ENCODE measurements at regions not wholly inside any gene's neighbourhood (a gene's known extent, or its start where the extent isn't known, plus 50 kb on each side); places are given as distances from the start of the nearest gene placed in this dataset.

DNA sequence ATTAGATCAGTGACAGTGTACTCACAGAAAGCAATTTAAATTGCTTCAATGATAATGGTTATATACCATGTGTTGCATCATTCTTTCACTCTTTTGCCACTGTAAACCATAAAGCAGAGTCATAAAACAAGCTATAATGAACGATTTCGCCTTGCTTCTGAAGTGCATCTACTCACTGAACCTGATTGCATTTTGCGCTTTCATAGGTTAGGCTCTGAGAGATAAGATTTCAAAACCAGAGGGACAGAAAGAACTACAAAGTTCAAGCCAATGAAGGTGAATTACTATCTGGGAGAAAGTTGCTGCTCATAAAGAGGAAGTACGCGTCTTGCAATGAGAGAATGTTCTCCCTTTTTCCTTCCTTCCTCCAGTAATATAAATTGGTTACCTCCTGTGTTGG lies 412.7 kb downstream of the CETN3 start:
- no peak for DNase-seq (ENCODE audit: low read depth)
- TF ChIP-seq, protein P1, sequence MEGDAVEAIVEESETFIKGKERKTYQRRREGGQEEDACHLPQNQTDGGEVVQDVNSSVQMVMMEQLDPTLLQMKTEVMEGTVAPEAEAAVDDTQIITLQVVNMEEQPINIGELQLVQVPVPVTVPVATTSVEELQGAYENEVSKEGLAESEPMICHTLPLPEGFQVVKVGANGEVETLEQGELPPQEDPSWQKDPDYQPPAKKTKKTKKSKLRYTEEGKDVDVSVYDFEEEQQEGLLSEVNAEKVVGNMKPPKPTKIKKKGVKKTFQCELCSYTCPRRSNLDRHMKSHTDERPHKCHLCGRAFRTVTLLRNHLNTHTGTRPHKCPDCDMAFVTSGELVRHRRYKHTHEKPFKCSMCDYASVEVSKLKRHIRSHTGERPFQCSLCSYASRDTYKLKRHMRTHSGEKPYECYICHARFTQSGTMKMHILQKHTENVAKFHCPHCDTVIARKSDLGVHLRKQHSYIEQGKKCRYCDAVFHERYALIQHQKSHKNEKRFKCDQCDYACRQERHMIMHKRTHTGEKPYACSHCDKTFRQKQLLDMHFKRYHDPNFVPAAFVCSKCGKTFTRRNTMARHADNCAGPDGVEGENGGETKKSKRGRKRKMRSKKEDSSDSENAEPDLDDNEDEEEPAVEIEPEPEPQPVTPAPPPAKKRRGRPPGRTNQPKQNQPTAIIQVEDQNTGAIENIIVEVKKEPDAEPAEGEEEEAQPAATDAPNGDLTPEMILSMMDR (IDR thresholded peaks at IDR 0.05; ENCODE audit: control insufficient read depth, insufficient read depth, low read depth, low read length, missing control alignments), result no peak
- H3K4me3 ChIP-seq (ENCODE audit: control insufficient read depth, low read depth, low read length), result no peak overlapping the region

DNA sequence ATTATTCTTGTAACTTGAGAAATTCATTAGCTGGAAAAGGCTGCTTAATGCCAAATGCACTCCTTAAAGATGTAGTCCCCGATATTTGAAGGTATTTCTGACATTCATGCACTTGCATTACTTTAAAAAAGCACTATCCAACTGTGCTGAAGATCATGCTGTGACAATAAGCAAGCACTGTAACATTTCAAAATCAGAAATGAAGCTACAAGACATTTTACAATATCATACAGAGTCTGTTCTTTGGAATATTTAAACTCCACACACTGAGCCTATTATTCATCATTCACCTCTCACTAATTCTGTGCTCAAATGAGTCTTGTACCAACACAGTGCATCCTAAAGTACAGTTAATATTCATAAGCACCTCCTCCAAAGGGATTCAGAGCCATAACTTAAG lies 413.2 kb downstream of the CETN3 start:
- TF ChIP-seq, protein P1 (IDR thresholded peaks at IDR 0.05; ENCODE audit: control insufficient read depth, insufficient read depth, low read depth, low read length, missing control alignments), result no peak
- DNase-seq (ENCODE audit: low read depth), result no peak
- H3K4me3 ChIP-seq (ENCODE audit: control insufficient read depth, low read depth, low read length), result no peak overlapping the region

DNA sequence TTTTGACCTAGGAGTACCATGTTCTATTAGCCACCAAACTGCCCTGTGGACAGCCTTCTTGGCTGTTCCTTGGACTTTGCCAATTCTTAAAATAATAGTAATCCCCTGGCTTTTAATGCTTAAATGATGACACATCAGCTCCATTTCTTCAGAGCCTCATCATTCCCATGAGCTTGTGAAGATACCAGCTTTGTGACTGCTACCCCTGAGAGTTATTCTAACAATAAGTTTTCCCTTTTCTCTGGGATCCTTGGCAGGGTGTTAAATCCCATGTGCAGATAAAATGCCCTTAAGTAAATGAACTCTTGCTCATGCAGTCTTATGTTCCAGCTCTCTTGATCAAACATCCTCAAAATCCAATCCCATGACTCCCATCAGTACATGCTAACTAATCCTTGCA lies 415.3 kb downstream of the CETN3 start:
- DNase-seq (ENCODE audit: low read depth), result no peak
- no peak overlapping the region for H3K4me3 ChIP-seq (ENCODE audit: control insufficient read depth, low read depth, low read length)
- TF ChIP-seq, protein P1 (IDR thresholded peaks at IDR 0.05; ENCODE audit: control insufficient read depth, insufficient read depth, low read depth, low read length, missing control alignments), result no peak

DNA sequence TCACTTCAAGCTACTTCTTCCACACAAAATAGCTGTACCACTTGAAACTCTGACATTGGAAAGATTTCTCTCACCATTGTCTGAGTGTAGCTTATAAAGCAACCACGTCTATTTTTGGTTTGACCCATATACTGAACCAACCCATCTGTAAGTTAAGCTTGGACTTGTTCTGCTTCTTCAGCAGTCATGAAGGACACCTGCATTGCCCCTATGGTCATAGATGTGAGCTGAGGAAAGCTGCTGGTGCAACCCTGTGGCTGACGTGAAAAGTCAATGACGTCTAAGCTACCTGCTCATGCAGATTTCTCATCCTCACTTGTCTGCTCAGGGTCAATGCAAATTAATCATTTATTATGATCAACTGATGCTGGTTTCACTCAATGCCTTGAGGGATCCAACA lies 417.4 kb downstream of the CETN3 start:
- H3K4me3 ChIP-seq (ENCODE audit: control insufficient read depth, low read depth, low read length), result no peak overlapping the region
- DNase-seq (ENCODE audit: low read depth), result no peak
- TF ChIP-seq, protein P1 (IDR thresholded peaks at IDR 0.05; ENCODE audit: control insufficient read depth, insufficient read depth, low read depth, low read length, missing control alignments), result no peak

DNA sequence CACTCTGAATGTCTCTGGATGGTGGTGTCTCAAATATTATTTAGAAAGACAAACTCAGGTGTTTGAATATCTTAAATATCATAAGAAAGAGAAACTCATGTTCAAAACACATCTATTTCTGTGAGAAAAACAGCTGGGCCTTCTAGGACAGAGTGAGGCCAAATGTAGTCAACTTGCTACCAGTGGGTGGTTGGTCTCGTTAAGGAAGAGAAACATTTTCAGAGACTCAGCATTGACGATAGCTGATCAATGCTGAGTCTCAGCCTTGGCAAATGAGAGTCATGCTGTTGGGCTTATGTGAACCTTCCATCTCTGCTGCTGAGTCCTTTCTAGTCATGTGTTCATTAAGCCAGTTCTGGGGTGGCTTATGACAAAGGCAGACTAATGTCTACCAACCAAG lies 418.0 kb downstream of the CETN3 start:
- TF ChIP-seq, protein P1 (IDR thresholded peaks at IDR 0.05; ENCODE audit: control insufficient read depth, insufficient read depth, low read depth, low read length, missing control alignments), result no peak
- DNase-seq (ENCODE audit: low read depth), result no peak
- H3K4me3 ChIP-seq (ENCODE audit: control insufficient read depth, low read depth, low read length), result no peak overlapping the region

DNA sequence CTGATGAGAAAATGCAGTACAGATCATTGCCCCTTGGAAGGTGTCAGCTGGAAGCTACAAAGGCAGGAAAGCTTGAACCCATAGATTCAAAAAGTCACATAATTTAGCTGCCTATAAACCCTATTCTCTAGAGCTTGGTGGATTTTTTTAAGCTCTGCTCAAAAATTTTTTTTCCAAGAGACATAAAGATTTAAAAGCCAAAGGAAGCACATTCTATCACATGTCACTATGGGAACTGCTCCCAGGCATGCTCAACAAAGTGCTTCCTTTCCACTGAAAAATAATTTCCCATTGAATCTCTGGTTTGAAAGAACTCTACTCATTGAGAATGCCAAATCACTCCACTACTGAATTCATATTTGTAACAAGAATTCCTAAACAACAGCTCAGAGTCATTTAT lies 419.8 kb downstream of the CETN3 start:
- TF ChIP-seq, protein P1 (IDR thresholded peaks at IDR 0.05; ENCODE audit: control insufficient read depth, insufficient read depth, low read depth, low read length, missing control alignments), result no peak
- no peak overlapping the region for H3K4me3 ChIP-seq (ENCODE audit: control insufficient read depth, low read depth, low read length)
- no peak for DNase-seq (ENCODE audit: low read depth)

All from AG09309 (cell line).